GM23338 (cell line): ENCODE measurements at regions not wholly inside any gene's neighbourhood (a gene's known extent, or its start where the extent isn't known, plus 50 kb on each side); places are given as distances from the start of the nearest gene placed in this dataset.

Source experiments
- CREB1 ChIP-seq: fragments of 250-450 bp; sonication (Bioruptor Pico); IDR thresholded peaks from 2 replicates; pipeline ENCODE4 v1.5.0; 2020; ENCODE audit warnings: low read depth, mild to moderate bottlenecking, moderate library complexity
- CTCF ChIP-seq, 2 experiments: fragments of 200-600 bp in 1 of 2; sonication (generic) in 1 of 2; conservative IDR thresholded peaks; 2 replicates each; pipeline versions ENCODE4 v1.5.1 to v1.6.1; 2016 to 2017; ENCODE audit warnings: antibody characterized with exemption in 2 of 2, low read depth in 2 of 2, mild to moderate bottlenecking in 2 of 2, moderate library complexity in 1 of 2
- ETS1 ChIP-seq: IDR thresholded peaks from 2 replicates; pipeline ENCODE4 v1.6.1; 2016; ENCODE audit warnings: antibody characterized with exemption
- EZH2 ChIP-seq: fragments of 200-600 bp; sonication (generic); IDR thresholded peaks from one replicate; pipeline ENCODE4 v1.8.0; 2017; ENCODE audit warnings: antibody characterized with exemption, mild to moderate bottlenecking, low read depth; ENCODE audit not compliant: unreplicated experiment
- EZH2phosphoT487 ChIP-seq: fragments of 200-600 bp; sonication (generic); IDR thresholded peaks from one replicate; pipeline ENCODE4 v1.8.1; 2018; ENCODE audit warnings: antibody characterized with exemption; ENCODE audit not compliant: unreplicated experiment
- JUNB ChIP-seq: IDR thresholded peaks from one replicate; pipeline ENCODE4 v1.6.1; 2016; ENCODE audit warnings: antibody characterized with exemption; ENCODE audit not compliant: unreplicated experiment
- POLR2AphosphoS5 ChIP-seq: IDR thresholded peaks from 2 replicates; pipeline ENCODE4 v1.6.1; 2016; ENCODE audit warnings: antibody characterized with exemption, low read depth
- REST ChIP-seq: IDR thresholded peaks from one replicate; pipeline ENCODE4 v1.6.1; 2018; ENCODE audit warnings: antibody characterized with exemption; ENCODE audit not compliant: unreplicated experiment
- STAT1 ChIP-seq: IDR thresholded peaks from one replicate; pipeline ENCODE4 v1.6.1; 2016; ENCODE audit warnings: antibody characterized with exemption; ENCODE audit not compliant: unreplicated experiment
- ZNF114 ChIP-seq: fragments of 250-450 bp; sonication (Bioruptor Pico); IDR thresholded peaks from 2 replicates; pipeline ENCODE4 v1.5.0; 2020; ENCODE audit warnings: mild to moderate bottlenecking, moderate library complexity

- TF ChIP-seq CTCF (conservative IDR thresholded peaks at IDR 0.05; ENCODE audit: low read depth in 2 of 2): no peak
- TF ChIP-seq EZH2: no peak
- TF ChIP-seq POLR2AphosphoS5: no peak
- TF ChIP-seq REST: no peak
- no peak for TF ChIP-seq CREB1 (CRISPR knock-in tag)
- TF ChIP-seq JUNB: no peak
- TF ChIP-seq ZNF114 (CRISPR knock-in tag): no peak
- TF ChIP-seq STAT1: no peak
- no peak for TF ChIP-seq ETS1
- TF ChIP-seq EZH2phosphoT487: no peak
Observed at GRCh38 chr11:37277896-37278465, 679.9 kb upstream of the RAG2 start.
